Pancreas (tissue), 10 donors: ENCODE measurements at regions not wholly inside any gene's neighbourhood (a gene's known extent, or its start where the extent isn't known, plus 50 kb on each side); places are given as distances from the start of the nearest gene placed in this dataset.

ENCODE experiments used
- ATAC-seq, 4 donors: fragments of 200-7000 bp; cut with Tn5 transposase; one replicate each; pipeline versions ENCODE4 v1.8.0 to v1.9.1; 2020; ENCODE audit warnings: mild to moderate bottlenecking in 4 of 4, moderate library complexity in 4 of 4
- DNase-seq, 6 donors: peaks; one replicate each; pipeline ENCODE4 v3.0.0-alpha.2; 2020
- FAIRE-seq: peaks from 2 replicates; lab custom pipeline; 2012; peaks lifted over from hg19 to GRCh38; lab: Jason Lieb, UNC
- H3K27ac ChIP-seq, 4 donors: fragments of 200-600 bp; sonication (generic); 1 replicate in 3 of 4; 2 replicates in 1 of 4; pipeline versions ENCODE4 v1.5.0 to v1.8.0; 2020
- H3K27me3 ChIP-seq, 4 donors: fragments of 200-600 bp; one replicate each; pipeline ENCODE4 v1.8.0; 2021
- H3K36me3 ChIP-seq, 3 donors: fragments of 200-600 bp; sonication (generic) in 1 of 3; one replicate each; pipeline versions ENCODE4 v1.5.0 to v1.8.0; 2020 to 2021
- H3K4me1 ChIP-seq, 3 donors: fragments of 200-600 bp; one replicate each; pipeline ENCODE4 v1.8.0; 2021
- H3K4me3 ChIP-seq, 4 donors: fragments of 200-600 bp; sonication (generic) in 2 of 4; one replicate each; pipeline versions ENCODE4 v1.5.0 to v1.8.0; 2020 to 2021
- H3K9me3 ChIP-seq, 4 donors: fragments of 200-600 bp; one replicate each; pipeline ENCODE4 v1.8.0; 2021
- WGBS, 2 donors: extraction: QIAGEN DNeasy Blood & Tissue Kit; methylation state at CpG; one replicate each; pipeline ENCODE4 v1.1.7; 2013; 5-methylcytosine and 5-hydroxymethylcytosine counted together
- intact Hi-C, 3 donors: fragments of 100-400 bp; cut with DNase I; formaldehyde crosslinking; loops; one replicate each; pipeline versions ENCODE4 v1.11.1 to v1.14.2; 2022
- TF ChIP-seq, protein P1 (sequence below), 4 donors: fragments of 200-600 bp; sonication (generic) in 3 of 4; IDR thresholded peaks; one replicate each; pipeline versions ENCODE4 v1.5.0 to v1.8.0; 2021; ENCODE audit warnings: antibody characterized with exemption in 4 of 4
- donor health status: healthy with polysubstance abuse.
- donor health status: DM: no; HTN: no; CAD: no; lungs with moderate emphysema.
- donor health status: DM: no; HTN: no; CAD: no.
- donor health status: control.
- donor health status: control.
- donor health status: Bipolar disorder and iron deficiency.
- donor health status: DM: yes; HTN: yes; CAD: no.
- donor health status: DM: no; HTN: no; CAD: no.
- donor health status: DM: no; HTN: no; CAD: no.
- donor health status: DM: yes; HTN: yes; CAD: no.

- Histone ChIP-seq H3K27me3 (no peaks in the 10 kb centered on the region), H3K9me3 (no peaks in the 10 kb centered on the region), H3K4me1 (no peaks in the 10 kb centered on the region), H3K36me3 (no peaks in the 10 kb centered on the region), H3K4me3 (no peak overlapping the region), H3K27ac (no peak overlapping the region)
- DNase-seq: no peak
- no peak for FAIRE-seq
- no peak for ATAC-seq
- TF ChIP-seq, protein P1, sequence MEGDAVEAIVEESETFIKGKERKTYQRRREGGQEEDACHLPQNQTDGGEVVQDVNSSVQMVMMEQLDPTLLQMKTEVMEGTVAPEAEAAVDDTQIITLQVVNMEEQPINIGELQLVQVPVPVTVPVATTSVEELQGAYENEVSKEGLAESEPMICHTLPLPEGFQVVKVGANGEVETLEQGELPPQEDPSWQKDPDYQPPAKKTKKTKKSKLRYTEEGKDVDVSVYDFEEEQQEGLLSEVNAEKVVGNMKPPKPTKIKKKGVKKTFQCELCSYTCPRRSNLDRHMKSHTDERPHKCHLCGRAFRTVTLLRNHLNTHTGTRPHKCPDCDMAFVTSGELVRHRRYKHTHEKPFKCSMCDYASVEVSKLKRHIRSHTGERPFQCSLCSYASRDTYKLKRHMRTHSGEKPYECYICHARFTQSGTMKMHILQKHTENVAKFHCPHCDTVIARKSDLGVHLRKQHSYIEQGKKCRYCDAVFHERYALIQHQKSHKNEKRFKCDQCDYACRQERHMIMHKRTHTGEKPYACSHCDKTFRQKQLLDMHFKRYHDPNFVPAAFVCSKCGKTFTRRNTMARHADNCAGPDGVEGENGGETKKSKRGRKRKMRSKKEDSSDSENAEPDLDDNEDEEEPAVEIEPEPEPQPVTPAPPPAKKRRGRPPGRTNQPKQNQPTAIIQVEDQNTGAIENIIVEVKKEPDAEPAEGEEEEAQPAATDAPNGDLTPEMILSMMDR (IDR thresholded peaks at IDR 0.05): no peak
- intact Hi-C loops: no loop called here
- 67 to 77% methylated on average over 3 of the region's 3 CpGs for WGBS, 2 donors
These were observed 620.2 kb downstream of the ACTL7B start for GRCh38 chr9:108235609-108236008.

- no peak for DNase-seq
- Histone ChIP-seq H3K4me3 (no peak overlapping the region), H3K36me3 (no peaks in the 10 kb centered on the region), H3K4me1 (no peaks in the 10 kb centered on the region), H3K27ac (no peak overlapping the region), H3K9me3 (no peaks in the 10 kb centered on the region), H3K27me3 (no peaks in the 10 kb centered on the region)
- no peak for ATAC-seq
- TF ChIP-seq, protein P1 (IDR thresholded peaks at IDR 0.05): no peak
- intact Hi-C loops: no loop called here
- 74 to 86% methylated on average over 5 of the region's 5 CpGs for WGBS, 2 donors
- FAIRE-seq: no peak
These were observed 621.0 kb downstream of the ACTL7B start for GRCh38 chr9:108234811-108235210.

DNA sequence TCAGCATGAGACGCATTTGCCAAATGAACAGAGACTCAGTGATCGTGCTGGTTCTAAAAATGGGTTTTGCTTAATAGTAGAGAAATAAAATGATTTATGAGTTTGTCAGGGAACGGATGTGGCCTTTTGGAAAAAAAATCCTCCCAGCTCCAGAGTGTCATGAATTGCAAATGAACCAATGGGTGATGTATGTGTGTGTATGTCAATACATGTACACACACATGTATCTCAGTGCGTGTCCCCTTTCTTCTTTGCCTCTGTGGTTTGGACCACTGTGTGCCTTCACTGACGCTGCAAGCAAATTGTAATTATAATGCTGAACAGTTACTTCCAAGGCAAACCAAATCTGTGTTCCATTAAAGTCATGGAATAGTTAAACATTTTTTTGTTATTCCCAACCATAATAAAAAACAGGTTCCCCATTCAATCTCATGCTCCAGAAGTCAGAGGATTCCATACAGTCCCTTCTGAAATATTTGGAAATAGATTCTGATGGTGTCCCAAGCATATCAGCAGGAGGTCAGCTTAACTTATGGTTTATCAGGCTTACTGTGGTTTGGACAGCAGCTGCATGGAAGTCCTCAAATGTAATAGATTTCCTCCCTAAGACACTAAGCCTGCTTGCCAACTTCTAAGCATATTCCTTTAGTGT lies 630.5 kb downstream of the ACTL7B start:
- Histone ChIP-seq H3K27me3 (no peaks in the 10 kb centered on the region), H3K9me3 (no peaks in the 10 kb centered on the region), H3K4me3 (no peak overlapping the region), H3K36me3 (no peaks in the 10 kb centered on the region), H3K27ac (no peak overlapping the region), H3K4me1 (no peaks in the 10 kb centered on the region)
- intact Hi-C loops: no loop called here
- WGBS, 2 donors: 81 to 87% methylated on average over 5 of the region's 5 CpGs
- TF ChIP-seq, protein P1 (IDR thresholded peaks at IDR 0.05): no peak
- no peak for DNase-seq
- no peak for FAIRE-seq
- no peak for ATAC-seq

DNA sequence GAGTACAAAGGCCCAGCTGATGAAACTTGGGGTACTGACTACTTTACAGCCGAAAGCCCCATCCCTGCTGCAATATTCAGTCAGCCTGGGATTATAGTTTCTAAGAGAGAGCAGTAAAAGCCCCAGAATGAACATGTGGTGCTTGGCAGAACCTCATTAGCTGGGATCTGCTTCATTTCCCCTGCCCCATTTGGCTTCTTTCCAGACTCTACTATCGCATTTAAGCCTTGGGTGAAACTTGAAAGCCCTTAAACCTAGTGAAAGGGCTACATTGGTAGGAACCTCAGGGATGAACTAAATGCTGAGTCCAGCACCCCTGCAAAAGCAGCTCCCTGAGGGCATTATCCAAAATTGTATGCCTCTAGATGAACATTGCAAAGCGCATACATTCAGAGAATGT lies 631.1 kb downstream of the ACTL7B start:
- TF ChIP-seq, protein P1 (IDR thresholded peaks at IDR 0.05): no peak
- no peak for FAIRE-seq
- H3K27ac ChIP-seq: no peak overlapping the region
- no peaks in the 10 kb centered on the region for H3K4me1 ChIP-seq
- ATAC-seq: no peak
- H3K27me3 ChIP-seq: no peaks in the 10 kb centered on the region
- no peaks in the 10 kb centered on the region for H3K9me3 ChIP-seq
- WGBS, 2 donors: 71 to 75% methylated on average over 3 of the region's 3 CpGs
- DNase-seq: no peak
- intact Hi-C loops: no loop called here
- H3K4me3 ChIP-seq: no peak overlapping the region
- no peaks in the 10 kb centered on the region for H3K36me3 ChIP-seq

DNA sequence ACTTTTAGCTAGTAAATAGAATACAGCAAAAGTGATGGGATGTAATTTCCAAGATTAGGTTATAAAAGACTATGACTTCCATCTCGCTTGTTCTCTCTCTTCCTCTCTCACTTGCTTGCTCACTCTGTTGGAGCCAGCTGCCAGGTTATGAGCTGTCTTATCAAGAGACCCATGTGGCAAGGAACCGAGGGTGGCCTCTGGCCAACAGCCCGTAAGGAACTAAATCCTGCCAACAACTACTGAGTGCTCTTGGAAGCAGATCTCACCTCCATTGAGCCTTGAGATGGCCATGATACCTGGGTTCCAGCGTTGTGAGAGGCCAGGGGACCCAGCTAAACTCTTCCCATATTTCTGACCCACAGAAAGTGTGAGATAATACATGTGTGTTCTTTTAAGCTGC lies 636.1 kb downstream of the ACTL7B start:
- H3K27me3 ChIP-seq: no peaks in the 10 kb centered on the region
- WGBS, 2 donors: 38 to 49% methylated on average over 4 of the region's 4 CpGs
- ATAC-seq: no peak
- H3K9me3 ChIP-seq: no peaks in the 10 kb centered on the region
- no peaks in the 10 kb centered on the region for H3K4me1 ChIP-seq
- FAIRE-seq: no peak
- peak in 3 of 6 donors; percentile 3 to 25 (median 23) for DNase-seq
- H3K27ac ChIP-seq: no peak overlapping the region
- intact Hi-C loops: no loop called here
- no peak overlapping the region for H3K4me3 ChIP-seq
- TF ChIP-seq, protein P1 (IDR thresholded peaks at IDR 0.05): no peak
- H3K36me3 ChIP-seq: no peaks in the 10 kb centered on the region
